B cell (primary cell): ENCODE measurements at regions not wholly inside any gene's neighbourhood (a gene's known extent, or its start where the extent isn't known, plus 50 kb on each side); places are given as distances from the start of the nearest gene placed in this dataset.

Source experiments
- EZH2 ChIP-seq: IDR thresholded peaks from 2 replicates; pipeline ENCODE4 v1.6.1; 2012; ENCODE audit warnings: borderline replicate concordance, low read depth, mild to moderate bottlenecking, moderate library complexity, low read length; ENCODE audit not compliant: insufficient read depth, poor library complexity, severe bottlenecking
- TF ChIP-seq, protein P1 (sequence below): fragments of 200-600 bp; IDR thresholded peaks from one replicate; pipeline ENCODE4 v1.8.0; 2022; ENCODE audit warnings: antibody characterized with exemption, mild to moderate bottlenecking

DNA sequence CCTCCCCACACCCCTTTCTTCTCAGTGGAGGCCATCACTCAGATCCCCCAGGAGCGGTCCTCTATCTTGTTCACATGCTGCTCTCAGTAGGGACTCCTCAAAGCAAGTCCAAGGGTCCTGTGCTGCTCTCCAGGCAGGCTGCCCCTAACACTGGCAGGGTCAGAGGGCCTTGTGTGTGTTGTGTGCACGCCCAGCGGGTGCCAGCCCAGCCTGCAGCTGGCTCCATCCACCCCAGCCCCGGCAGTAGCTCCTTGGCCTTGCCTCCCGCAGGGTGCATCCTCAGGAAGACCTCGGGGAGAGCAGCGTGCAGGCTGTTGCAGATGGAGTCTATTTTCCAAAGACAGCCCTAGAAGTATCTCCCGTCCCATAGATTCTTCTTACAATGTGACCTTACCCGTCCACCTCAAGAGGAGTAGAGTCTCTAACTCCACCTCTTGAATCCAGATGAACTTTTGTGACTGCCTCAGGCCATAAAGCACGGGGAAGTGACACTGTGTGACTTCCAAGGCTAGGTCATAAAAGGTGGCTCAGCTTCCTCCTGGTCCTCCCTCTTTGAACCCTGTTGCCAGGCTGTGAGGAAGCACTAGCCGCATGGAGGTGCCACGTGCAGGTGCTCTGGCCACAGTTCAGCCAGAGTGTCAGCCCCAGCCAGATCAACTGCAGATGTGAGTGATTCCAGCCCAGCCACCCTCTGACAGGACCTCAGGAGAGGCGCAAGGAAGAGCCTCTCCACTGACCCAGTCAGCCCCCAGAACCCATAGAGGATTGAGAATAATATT lies 531.6 kb downstream of the SHQ1 start:
- TF ChIP-seq, protein P1, sequence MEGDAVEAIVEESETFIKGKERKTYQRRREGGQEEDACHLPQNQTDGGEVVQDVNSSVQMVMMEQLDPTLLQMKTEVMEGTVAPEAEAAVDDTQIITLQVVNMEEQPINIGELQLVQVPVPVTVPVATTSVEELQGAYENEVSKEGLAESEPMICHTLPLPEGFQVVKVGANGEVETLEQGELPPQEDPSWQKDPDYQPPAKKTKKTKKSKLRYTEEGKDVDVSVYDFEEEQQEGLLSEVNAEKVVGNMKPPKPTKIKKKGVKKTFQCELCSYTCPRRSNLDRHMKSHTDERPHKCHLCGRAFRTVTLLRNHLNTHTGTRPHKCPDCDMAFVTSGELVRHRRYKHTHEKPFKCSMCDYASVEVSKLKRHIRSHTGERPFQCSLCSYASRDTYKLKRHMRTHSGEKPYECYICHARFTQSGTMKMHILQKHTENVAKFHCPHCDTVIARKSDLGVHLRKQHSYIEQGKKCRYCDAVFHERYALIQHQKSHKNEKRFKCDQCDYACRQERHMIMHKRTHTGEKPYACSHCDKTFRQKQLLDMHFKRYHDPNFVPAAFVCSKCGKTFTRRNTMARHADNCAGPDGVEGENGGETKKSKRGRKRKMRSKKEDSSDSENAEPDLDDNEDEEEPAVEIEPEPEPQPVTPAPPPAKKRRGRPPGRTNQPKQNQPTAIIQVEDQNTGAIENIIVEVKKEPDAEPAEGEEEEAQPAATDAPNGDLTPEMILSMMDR = no peak
- no peak for TF ChIP-seq EZH2
